Vagina (tissue), 2 donors: ENCODE measurements at regions not wholly inside any gene's neighbourhood (a gene's known extent, or its start where the extent isn't known, plus 50 kb on each side); places are given as distances from the start of the nearest gene placed in this dataset.

Experiments
- CTCF ChIP-seq, 3 experiments: fragments of 450-650 bp in 2 of 3; fragments of 200-600 bp in 1 of 3; sonication (generic) in 1 of 3; IDR thresholded peaks; one replicate each; pipeline ENCODE4 v1.5.1; 2017 to 2019; ENCODE audit warnings: antibody characterized with exemption in 3 of 3, mild to moderate bottlenecking in 2 of 3, moderate library complexity in 2 of 3
- POLR2A ChIP-seq, 2 donors: fragments of 450-650 bp; IDR thresholded peaks; one replicate each; pipeline ENCODE4 v1.6.1; 2017; ENCODE audit warnings: antibody characterized with exemption in 2 of 2, mild to moderate bottlenecking in 2 of 2, moderate library complexity in 2 of 2
- POLR2AphosphoS5 ChIP-seq, 2 donors: sonication (generic); formaldehyde crosslinking; IDR thresholded peaks; one replicate each; pipeline ENCODE4 v1.9.0; 2017; ENCODE audit warnings: antibody characterized with exemption in 2 of 2, mild to moderate bottlenecking in 2 of 2, low read depth in 1 of 2; ENCODE audit not compliant: insufficient read depth in 1 of 2

DNA sequence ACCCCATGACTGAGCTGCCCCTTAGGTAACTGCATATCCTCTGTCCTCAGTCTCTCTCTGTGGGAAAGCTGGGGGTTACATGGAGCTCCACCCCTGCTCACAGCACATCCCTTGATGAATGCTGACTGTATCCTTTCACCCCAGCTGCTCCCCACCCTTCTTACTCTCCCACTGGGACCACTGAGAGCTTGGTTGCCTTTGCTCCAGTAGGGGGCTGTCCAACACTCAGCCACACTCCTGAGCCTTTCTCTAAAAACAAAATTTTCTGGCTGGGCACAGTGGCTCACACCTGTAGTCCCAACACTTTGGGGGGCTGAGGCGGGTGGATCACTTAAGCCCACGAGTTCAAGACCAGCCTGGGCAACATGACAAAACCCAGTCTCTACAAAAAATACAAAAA is 55.4 kb upstream of the EPCAM start:
- no peak for TF ChIP-seq CTCF (IDR thresholded peaks at IDR 0.05)
- TF ChIP-seq POLR2A (IDR thresholded peaks at IDR 0.05), result no peak
- no peak for TF ChIP-seq POLR2AphosphoS5 (IDR thresholded peaks at IDR 0.05; ENCODE audit: insufficient read depth in 1 of 2, low read depth in 1 of 2)
